ENCODE measurements at regions not wholly inside any gene's neighbourhood (a gene's known extent, or its start where the extent isn't known, plus 50 kb on each side); places are given as distances from the start of the nearest gene placed in this dataset.

DNA sequence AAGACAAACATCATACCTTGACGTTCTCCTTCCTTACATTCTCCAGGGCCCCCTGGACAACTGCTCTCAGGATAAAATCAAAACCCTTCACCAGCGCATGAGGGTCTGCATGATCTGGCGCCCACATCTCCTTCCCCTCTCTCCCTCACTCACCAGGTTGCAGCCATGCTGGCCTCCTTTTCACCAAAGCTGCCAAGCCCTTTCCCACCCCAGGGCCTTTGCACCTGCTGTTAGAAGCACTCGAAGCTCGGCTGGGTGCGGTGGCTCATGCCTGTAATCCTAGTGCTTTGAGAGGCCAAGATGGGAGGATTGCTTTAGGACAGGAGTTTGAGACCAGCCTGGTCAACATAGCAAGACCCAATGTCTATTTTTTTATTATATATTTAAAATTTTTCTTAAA, 56.1 kb upstream of the NUP50 start:
- no peak for TF ChIP-seq EP300 (IDR thresholded peaks at IDR 0.05)
- no peak for TF ChIP-seq CTCF (IDR thresholded peaks at IDR 0.05)
- no peak for TF ChIP-seq POLR2A (IDR thresholded peaks at IDR 0.05; ENCODE audit: low read depth)
- no peak for TF ChIP-seq POLR2AphosphoS5 (IDR thresholded peaks at IDR 0.05)
